NCI-H748 (cell line): ENCODE measurements at regions not wholly inside any gene's neighbourhood (a gene's known extent, or its start where the extent isn't known, plus 50 kb on each side); places are given as distances from the start of the nearest gene placed in this dataset.

Experiments
- DNase-seq: peaks from one replicate; lab custom pipeline; 2025; ENCODE audit not compliant: unreplicated experiment; lab: John Stamatoyannopoulos, UW

- DNase-seq: no peak
These were observed 343.9 kb downstream of the DYSF start for GRCh38 chr2:71797035-71797810.

- no peak for DNase-seq
These were observed 342.8 kb downstream of the DYSF start for GRCh38 chr2:71796174-71796593.

DNA sequence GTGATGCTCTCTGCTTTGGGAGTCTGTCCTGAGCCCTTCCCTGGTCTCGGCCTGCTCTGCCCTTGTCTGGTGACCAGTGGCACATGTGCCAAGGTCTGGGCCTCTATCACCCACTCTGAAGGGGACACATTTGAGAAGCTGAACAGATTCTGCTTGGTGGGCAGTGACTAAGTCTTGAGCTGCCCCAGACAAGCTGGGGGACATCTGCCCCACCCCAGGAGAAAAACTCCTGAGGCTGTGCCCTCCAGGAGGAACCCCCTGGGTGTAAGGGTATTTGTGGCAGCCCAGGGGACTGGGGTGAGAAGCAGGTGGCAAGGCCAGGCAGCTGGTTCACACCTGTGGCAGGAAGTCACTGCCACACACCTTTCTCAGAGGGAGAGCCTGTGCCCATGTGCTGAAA is 342.1 kb downstream of the DYSF start:
- no peak for DNase-seq

DNA sequence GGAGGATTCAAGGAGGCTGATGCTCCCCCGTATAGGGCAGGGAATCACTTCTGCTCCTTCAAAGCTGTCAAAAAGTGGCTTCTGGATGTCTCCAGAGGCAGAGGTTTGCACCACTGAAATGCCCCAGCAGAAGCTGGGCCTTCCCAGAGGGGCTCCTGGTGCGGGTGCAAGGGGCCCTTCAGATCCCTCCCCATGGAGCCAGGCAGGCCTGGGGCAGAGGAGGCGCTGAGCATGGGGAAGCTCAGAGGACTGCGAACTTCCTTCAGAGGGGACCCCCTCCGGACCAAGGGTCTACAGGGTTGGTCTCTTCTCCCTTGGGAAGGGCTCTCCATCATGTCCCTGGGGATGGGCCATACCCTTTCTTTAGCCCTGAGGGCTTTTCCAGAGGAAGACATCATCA is 341.2 kb downstream of the DYSF start:
- DNase-seq: no peak

DNA sequence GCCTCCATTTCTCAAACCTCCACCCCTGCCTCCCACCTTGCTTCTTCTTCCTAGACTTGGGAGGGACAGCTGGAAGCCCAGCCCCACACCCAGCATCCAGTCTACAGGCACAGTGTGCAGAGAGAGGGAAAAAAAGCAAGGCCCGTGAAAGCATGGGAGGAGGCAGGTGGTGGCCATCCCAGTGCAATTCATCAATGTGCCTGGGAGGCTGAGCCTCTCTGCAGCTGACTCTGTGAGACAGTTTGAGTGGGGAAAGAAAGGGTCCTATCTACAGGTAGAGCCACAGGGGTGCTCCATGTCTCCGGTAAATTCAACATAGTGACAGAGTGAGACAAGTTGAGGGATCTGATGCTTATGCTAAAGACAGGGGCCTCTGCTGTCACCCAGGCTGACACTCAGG is 340.6 kb downstream of the DYSF start:
- no peak for DNase-seq

DNA sequence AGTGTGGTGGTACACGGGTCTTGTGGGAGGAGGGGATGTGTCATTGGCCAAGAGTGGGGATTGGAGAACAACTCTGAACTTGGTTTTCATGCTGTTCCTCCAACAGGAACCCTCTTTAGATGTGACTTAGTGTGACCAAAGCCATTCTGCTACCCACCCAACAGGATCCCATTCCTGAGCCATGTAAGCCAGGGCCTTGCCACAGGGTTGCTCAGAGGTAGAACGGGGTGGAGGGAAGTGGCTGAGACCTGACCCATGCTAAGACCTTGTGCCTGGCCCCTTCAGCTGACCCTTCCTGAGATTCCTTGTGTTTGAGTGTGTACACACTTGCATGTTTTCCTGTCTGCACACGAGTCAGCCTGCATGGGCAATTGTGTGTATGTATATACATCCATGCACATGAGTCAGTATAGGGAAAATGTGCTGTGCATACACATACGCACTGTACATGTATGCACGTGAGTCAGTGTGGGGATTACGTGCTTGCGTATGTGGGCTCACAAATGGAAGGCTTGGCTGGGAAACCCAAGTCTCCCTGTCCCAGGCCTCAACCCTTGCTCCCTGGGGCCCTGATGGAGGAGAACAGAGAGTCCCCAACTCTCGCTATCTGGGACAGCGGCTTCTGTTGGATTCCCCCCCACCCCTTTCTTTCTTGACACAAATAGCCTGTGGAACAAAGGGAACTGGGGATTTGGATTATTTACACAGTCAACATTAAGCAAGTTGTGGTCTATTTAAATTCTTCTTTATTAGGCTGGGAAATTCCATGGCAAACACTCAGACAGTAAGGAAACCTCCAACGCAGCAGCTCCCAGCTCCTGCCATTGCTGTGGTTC is 339.8 kb downstream of the DYSF start:
- no peak for DNase-seq

- DNase-seq: no peak
These were observed 338.3 kb downstream of the DYSF start for GRCh38 chr2:71791501-71792135.

GRCh38 chr2:71791061-71791450 is 337.7 kb downstream of the DYSF start:
- DNase-seq: no peak

DNA sequence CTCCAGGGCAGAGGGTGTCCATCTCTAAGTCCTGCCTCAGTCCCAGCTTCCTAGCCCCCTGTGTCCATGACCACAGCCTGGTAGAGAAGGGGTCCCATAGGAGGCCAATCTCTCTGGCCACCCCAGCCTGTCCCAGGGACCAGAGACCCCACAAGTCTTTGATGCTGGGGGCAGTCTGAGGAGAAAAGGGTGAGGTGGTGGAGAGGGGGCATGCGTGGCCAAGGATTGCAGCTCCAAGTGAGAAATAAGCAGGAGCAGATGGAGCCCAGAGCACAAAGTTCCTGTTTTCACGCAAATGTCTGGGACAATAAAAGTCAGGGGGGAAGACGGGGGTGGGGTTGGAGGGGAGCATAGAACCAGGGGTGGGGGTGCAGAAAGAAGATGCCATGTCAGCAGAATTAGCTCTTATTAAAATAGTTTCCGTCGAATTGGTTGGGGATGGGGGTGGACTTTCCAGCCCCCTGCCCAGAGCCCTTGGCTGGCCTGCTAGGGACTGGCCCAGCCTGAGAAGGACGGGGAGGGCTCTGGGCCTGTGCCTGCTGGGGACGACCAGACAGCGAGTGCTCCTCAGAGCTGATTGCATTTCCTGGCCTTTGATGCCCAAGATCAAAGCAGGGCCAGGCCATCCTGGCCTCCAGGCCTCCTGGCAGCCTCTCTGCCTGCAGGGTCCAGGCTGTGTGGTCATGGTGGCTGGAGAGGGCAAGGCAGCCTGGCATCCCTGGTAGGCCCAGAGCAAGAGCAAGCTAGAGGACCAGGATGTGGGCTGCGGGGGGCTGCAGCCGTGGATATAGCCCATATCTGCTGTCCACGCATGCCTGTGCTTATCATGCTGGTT is 337.1 kb downstream of the DYSF start:
- no peak for DNase-seq

DNA sequence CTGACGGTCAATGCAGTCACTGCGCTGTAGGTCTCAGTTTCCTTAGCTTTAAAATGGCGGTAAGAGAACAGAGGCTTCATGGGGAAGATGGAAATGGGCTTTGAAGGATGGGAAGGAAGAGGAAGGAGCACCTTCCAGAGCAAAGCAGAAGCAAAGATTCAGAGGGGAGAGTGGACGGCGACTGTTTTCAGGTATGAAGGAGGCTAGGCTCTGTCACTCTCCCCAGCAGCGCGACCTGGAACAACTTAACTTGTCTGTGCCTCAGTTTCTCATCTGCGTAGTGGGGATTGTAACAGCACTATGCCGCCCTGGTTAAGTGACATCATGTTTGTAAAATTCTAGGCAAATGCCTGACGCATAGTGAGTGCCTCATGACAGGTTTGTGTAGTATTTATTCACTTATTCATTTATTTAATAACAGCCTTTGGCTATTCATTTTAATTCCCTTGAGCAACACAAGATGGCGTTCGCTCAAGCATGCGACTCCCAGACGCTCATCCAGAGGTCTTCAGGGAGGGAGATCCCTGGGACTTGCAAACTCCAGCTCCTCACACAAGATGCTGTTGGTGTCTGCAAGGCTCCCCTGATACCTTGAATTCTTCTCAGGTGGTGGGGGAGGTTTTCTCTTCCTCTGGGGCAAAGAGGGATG is 336.3 kb downstream of the DYSF start:
- DNase-seq: no peak

GRCh38 chr2:71788601-71789240 is 335.4 kb downstream of the DYSF start:
- no peak for DNase-seq

GRCh38 chr2:71788186-71788525 is 334.8 kb downstream of the DYSF start:
- no peak for DNase-seq

- no peak for DNase-seq
These were observed 334.3 kb downstream of the DYSF start for GRCh38 chr2:71787476-71788185.

DNA sequence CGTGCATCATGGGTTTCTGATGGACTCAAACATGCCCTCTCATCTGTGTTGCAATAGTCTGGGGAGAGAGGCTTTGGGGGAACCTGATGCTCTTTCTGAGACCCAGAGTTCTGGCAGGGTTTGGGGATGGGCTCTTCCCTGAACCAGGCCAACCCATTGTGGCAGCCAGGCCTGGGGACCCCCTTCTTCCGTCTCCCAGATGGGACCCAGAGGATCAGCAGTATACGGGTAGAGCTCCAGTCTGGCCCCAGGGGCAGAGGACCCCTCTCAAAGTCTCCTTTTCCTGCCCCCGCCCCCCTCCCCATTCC is 333.7 kb downstream of the DYSF start:
- no peak for DNase-seq

DNA sequence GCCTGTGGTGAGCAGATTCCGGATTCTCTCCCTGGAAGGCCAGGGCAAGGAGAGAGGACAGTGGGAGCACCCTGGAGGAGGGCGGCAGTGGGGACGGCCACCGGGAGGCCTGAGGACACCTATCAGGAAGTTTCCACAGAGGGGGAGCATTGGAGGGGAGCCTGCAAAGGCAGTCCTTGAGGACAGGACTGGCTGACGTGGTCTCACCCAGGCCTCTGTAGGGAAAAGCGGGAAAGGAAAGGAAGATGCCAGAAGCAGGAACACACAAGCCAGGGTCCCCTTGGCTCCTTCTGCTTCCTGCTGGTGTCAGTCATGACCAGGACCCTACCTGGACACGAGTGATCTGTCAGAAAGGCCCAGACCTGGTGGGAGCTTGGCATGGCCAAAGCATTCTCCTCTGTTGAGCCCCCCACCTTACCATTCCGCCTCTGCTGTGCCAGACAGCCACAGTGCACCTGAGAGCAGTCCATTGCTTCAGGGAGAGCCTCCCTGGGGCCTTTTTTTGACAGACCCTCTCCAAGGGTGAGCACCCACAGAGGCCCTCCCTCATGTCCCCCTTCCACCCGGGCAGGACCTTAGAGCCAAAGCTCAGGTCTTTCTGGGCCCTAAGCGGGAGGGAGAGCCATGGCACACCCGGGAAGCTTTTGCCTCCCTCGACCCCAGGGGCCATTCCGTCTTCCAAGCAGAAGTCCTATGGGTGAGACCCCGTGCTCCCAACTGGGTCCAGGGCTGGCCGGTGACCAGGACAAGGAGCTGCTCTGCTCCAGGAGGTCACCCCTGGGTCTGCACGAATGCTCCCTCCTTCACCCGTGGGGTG is 333.1 kb downstream of the DYSF start:
- DNase-seq: no peak

DNA sequence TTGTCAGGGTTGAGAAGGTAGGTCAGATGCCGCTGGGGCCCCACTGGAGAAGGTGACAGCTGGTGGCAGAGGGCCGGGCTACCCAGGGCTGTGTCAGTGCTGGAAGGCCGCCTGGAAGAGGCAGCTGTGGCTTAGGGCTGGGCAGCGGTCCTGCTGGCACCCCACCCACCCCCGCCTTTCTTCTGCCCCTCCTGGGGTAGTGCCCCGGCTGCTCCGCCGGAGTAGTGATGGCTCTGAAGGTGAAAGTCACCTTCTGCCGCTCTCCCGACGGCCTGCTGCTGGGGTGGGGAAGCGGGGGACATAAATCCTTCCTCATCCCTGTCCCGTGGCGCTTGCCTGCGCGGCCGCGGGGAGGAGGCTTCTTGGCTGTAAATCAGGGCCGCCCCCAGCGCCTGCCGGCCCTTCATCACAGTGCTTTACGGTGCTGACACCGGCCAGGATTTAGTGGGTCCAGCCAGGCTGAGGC is 332.2 kb downstream of the DYSF start:
- no peak for DNase-seq

- no peak for DNase-seq
These were observed 331.6 kb downstream of the DYSF start for GRCh38 chr2:71784734-71785511.

DNA sequence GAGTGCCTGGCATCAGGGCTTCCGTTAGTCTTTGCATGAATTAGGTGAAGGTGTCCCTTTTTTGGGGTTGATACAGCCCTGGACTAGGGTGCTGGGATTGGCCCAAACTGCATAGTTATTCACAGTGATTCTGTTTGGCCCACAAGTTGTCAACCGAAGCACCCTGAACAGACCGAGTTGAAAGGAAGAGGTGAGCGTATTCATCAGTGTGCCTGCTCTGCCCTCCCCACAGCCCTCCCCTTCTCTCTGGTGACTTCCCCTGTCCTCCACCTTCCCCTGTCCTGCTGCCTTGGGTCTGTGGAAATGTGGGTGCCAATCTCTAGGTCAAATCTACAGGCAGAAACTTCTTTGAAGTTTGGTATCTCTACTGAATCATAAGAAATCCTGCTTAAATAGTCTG is 330.5 kb downstream of the DYSF start:
- no peak for DNase-seq
